ENCODE measurements at regions not wholly inside any gene's neighbourhood (a gene's known extent, or its start where the extent isn't known, plus 50 kb on each side); places are given as distances from the start of the nearest gene placed in this dataset.
"Not testable (repeated sequence)": the region's sequence is repeated elsewhere in the genome, so short reads cannot be mapped to it uniquely, and the experiment has no call there.

DNA sequence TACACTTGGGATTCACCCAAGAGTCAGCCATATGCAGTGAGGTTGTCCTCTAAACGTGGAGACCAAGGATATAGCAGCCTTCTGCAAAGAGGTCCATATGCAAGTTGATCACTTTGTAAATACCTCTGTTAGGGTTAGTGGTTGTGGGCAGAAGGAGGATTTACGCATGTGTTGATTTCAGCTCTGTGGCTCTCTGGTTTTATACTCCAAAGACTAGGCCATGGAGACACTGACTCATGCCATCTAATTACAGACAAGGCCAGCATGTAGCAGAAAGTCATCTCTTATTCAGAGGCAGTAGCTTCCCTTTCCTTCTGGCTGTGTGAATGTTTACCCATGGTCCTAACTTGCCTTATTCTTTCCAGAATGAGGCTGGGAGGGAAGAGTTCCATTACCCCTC is 140.9 kb upstream of the GOLGA6L4 start:
- DNase-seq (ENCODE audit: low spot score) = not testable (repeated sequence)

DNA sequence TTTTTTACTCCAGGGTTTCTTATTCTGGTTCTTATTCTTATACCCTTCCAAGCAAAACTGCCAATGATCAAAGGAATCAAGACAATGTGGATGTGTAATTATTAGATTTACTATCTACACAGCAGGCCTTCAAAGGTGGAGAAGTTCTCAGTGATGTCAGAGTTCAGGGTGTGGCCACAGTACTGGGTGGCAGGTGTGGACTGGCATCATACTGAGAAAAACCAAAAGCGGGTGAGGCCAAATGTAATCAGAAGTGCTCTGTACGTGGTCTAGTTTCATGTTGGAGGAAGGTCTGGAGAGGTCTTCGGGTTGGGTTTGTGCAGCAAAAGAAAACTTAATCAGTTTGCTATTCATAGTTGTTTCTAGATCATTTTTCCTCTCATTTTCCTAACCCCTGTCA is 138.5 kb upstream of the GOLGA6L4 start:
- not testable (repeated sequence) for DNase-seq (ENCODE audit: low spot score)

DNA sequence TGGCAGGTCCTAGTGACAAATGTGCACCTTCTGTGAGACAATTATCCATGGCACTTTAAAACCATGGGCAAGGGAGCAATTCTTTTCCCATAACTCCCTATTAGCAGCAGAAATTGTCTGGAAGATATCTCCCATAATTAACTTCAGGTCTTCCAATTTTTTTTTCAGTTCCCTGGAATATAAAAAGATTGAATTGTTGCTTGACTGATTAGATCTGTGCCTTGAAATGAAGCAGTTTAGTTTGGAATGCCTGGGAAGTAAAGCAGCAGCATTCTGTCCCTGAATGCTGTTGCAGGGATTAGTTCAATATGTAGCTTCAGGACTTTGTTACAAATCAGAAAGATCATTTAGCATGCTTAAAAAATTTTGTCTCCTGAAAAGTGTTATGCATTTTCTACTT is 137.0 kb upstream of the GOLGA6L4 start:
- no peak for DNase-seq (ENCODE audit: low spot score)

DNA sequence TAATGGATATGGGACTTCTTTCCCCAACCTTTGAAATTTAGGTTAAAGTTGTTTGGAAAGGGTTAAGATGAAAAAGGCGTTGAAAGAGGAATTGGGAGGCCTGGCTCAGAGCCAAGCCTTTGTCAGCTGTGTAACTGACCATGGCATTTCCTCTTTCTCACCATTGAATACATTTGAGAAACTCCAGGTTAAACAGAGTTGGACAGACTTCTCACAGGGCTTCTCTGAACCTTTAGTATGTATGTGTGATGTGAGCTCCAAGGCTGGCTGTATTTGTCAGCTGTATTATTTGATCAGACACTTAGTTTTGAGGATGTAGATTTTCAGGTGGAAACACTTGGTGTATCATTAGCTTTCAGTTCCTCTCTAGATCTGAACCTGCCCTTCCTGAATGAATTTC is 136.4 kb upstream of the GOLGA6L4 start:
- DNase-seq (ENCODE audit: low spot score) = peak; percentile 59

DNA sequence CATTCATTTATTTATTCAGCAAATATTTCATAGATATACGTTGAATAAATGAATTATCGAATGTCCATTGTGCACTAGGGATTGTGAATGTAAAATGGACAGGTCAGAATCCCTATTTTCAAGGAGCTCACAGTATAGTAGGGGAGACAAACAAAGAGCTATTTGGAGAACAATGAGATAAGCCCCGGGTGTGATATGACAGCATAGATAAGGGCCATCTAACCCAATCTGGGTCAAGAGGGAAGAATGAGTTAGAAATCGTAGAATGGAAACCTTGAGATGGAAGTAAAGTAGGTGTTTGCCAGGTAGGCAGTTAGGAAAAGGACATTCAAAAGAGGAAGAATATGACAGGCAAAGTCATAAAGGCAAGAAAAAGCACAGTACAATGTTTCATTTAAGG is 132.2 kb upstream of the GOLGA6L4 start:
- no peak for DNase-seq (ENCODE audit: low spot score)

DNA sequence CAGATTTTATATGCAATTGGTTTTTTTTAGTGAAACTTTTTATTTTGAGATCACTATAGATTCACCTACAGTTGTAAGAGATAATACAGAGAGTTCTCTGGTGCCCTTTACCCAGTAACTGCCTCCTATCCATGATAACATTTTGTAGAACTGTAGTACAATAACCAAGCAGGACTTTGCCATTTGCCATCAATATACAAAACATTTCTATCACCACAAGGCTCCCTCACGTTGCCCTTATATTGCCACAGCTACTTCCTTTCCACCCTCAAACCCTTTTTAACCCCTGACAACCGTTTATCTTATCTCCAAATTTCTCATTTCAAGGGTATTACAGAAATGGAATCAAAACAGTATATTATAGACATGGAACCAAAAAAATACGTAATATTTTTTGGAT is 130.7 kb upstream of the GOLGA6L4 start:
- no peak for DNase-seq (ENCODE audit: low spot score)

DNA sequence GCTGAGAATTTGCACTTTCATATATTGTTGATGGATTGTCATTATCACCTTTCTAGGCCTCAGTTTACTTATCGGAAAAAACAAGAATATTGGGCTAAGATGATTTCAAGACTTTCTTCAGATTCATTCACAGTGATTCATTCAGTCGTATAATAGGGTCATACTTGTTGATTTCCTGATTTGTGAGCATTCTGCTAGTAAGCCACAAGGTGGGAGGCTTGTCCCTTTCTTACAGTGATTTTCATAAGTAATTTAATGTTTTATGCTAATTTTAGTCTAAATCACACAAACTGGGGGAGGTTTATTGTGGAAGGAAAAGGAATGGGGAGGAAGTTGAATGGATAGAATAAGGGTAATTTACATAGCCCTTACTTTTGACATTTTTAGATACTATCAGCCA is 126.8 kb upstream of the GOLGA6L4 start:
- peak; percentile 28 for DNase-seq (ENCODE audit: low spot score)

DNA sequence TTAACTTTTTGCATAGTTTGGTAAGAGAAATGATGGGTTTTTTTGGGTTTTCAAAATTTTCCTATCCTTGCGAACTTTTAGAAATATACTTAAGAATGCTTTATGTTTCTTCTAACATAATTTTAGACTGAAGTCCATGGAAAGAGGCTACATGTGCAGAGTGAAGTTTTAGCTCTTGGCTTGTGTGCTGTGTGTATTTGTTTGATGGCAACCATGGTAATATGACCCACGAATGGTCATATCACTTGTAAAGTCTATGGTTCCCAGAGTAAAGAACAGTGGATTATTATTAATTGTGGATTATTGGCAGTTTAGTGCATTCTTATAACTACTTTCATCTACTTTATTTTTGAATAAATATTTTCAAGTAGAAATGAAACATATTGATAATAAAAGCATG is 124.0 kb upstream of the GOLGA6L4 start:
- DNase-seq (ENCODE audit: low spot score) = no peak

DNA sequence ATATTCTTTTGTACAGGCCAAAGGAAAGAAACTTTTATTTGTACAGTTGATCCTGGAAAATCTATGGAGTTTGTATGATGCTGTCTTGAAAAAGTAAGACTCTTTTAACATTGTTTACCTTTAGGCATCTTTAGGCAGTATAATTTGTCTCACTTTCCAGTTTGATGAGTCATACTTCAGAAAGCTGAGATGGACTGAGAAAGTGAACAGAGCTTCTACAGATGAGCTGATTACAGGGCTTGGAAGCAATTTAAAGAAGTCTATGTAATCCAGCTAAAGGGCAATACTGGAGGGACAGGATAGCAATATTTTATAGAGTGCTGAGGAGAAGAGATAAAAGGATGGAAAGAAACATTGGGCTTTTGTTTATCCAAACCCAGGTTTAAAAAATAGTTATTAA is 123.5 kb upstream of the GOLGA6L4 start:
- no peak for DNase-seq (ENCODE audit: low spot score)

DNA sequence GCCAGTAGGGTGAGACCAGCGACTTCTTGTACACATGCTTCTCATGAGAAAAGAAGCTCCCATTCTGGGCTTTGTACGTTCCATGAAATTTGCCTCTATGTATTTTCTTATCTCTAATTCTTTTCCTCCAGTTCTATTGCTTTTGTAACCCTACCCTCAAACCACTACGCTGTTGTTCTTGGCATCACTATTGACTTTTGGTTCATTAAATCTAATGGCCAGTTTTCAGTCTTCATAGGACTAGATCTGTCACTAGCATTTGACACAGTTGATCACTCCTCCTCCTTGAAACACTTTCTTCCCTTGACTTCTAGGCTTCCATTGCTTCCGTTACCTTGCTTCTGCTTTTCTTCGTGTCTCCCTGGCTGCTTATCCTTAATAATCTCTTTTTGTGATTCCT is 121.7 kb upstream of the GOLGA6L4 start:
- no peak for DNase-seq (ENCODE audit: low spot score)

DNA sequence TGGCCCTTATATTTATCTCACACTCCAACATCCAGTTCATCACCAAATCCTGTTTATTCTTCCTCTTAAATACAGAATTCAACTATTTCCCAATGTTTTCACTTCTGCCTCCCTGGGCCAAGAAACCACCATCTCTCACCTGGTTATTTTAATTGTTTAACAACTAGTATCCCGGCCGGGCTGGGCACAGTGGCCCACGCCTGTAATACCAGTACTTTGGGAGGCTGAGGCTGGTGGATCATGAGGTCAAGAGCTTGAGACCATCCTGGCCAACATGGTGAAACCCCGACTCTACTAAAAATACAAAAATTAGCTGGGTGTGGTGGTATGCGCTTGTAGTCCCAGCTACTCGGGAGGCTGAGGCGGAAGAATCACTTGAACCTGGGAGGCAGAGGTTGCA is 120.9 kb upstream of the GOLGA6L4 start:
- DNase-seq (ENCODE audit: low spot score) = not testable (repeated sequence)

DNA sequence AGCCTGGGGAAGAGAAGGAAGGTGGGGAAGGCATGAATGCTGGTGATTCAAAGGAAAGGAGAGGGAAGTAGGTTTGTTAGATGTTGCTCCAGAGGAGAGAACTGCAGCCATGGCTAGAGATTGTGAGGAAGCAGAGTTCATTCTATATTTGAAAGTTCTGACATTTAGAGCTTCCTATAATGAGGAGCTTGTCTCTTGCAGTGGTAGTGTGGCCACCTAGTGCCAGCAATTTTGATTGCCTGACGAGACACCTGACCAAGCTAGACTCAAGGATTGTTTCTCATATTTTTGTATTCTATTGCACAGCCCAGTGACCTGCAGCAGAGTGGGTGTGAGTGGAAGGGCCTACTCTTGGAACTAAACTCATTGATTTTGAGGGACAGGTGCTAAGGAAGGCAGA is 116.2 kb upstream of the GOLGA6L4 start:
- not testable (repeated sequence) for DNase-seq (ENCODE audit: low spot score)

DNA sequence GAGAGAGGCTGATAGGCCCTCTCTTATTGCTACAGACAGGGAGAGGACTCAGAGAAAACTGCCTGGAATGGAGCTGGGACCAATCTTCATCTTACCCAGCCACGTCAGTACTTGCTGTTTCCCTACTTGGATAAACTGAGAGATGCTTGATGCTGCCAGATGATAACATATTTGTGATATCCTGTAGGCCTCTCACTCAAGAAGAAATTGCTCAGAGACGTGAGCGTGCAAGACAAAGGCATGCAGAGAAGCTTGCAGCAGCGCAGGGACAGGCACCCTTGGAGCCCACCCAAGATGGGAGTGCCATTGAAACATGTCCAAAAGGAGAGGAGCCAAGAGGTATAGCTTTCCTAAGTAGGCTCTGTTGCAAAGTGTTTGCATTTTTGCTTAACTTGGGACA is 114.7 kb upstream of the GOLGA6L4 start:
- DNase-seq (ENCODE audit: low spot score) = not testable (repeated sequence)

DNA sequence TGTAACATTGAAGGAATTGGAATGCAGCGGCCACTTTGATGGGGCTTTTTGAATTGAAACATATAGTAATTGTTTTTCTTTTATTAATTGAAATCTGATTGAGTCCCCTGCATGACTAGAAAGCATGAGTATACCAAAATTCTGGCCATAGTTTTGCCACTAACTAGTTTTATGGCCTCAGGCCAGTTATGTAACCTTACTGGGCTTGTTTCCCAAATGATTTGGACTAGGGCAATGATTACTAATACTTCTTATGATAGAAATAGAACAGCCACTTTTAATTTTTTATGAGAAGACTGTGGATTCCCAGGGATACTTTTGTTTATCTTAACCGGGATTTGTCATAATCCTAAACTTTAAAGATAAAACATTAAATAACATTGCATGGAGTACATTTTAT is 106.9 kb upstream of the GOLGA6L4 start:
- DNase-seq (ENCODE audit: low spot score) = not testable (repeated sequence)

DNA sequence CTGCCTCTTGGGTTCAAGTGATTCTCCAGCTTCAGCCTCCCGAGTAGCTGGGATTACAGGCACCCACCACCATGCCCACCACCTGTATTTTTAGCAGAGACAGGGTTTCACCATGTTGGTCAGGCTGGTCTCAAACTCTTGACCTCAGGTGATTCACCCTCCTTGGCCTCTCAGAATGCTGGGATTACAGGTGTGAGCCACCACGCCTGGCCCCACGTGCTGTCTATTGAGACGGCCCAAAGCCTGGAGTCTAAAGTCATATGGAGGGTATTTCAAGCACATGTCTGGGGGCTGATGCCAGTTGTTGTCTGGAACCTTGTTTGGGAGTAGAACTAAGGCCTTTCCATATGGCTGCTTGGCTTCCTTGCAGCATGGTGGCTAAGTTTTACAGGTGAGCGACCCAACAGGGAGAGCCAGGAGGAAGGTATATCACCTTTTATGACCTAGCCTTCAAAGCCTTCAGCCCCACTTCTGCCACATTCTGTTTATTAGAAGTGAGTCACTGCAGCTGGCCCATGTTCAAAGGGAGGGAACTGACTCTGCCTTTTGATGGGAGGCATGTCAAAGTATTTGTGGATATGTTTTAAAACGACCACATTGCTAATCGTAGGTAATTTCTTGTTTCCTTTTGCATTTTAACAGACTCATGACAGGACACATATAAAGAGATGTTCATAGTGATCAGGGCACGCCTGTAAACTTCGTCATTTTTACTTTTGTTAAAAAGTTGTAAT is 105.3 kb upstream of the GOLGA6L4 start:
- not testable (repeated sequence) for DNase-seq (ENCODE audit: low spot score)

DNA sequence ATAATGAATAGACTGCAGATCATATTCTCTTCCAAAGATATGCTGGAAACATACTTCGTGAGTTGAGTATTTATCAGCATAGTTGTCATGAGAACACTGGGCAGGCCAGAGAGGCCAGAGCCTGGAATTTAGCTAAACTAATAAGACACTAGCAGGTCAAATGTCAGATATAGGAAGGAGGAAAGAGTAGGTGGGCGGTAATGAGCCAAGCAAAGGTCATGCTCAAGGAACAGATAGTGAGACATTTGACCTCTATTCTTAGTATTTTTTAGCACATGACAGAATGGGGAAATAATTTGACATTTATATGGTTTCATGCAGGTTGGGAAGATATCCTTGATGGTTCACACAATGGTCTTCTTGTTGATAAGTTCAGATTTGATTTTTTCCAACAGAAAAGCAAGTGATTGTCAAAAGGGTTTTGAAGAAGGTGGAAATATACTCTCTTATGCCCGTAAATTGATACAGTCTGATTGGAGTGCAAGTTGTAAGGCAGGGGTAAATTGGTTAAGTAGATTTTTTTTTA is 99.6 kb upstream of the GOLGA6L4 start:
- not testable (repeated sequence) for DNase-seq (ENCODE audit: low spot score)

DNA sequence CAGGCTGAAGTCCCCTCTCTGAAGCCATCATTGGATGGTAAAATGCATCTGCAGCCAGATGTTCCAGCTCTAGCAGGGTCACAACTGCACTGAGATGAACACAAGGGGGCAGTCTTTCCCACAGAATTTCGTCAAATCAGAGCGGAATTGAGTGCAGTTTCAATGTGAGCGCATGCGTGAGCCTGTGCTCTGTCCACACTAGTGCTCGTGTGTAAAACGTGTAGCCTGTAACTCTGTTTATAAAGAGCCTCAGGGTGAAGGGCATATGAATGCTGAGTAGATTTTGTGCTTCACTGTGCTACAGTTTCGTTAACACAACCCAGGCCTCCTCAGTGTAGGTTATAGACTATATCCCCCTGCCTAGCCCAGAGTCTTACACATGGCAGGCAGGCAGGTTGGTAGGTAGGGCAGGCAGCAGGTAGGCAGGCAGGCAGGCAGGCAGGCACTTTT is 92.7 kb upstream of the GOLGA6L4 start:
- peak; percentile 75 for DNase-seq (ENCODE audit: low spot score)

DNA sequence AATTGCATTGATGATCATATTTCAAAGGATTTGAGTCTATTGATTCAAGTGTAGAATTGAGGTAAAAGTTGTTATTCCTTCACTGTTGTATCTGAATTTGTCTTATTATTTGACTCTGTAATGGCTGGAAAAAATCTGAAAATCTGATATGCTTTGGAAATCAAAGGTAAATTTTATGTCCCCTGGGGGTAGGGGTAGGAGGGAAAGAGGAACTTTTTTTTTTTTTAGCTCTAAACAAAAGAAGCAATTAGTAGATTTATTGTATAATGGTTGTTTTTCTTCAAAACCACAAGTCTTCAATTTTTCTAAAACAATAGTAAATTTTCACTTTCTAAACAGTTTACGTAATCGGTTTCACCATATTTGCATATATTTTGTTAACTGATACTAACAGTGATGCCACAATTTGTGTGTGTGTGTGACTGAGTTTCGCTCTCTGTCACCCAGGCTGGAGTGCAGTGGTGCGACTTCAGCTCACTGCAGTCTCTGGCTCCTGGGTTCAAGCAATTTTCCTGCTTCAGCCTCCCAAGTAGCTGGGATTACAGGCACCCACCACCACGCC is 91.7 kb upstream of the GOLGA6L4 start:
- DNase-seq (ENCODE audit: low spot score) = no peak

DNA sequence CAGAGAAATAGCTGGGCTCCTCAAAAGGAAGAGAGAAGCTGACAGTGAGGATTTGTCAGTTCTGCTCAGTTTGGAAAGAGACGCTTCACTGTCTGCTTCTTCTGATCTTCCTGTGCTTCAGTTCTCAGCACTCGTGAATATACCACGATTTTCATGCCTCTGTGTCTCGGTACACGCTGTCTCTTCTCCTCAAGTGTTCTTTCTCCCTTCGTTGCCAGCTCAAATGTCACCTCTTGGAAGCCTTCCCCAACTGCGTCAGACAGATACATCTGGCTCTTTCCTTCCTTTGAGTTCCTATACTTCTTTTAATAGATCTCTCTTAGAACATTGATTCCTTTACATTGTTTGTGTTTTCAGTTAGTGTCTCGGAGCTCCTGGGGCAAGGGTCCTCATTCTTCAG is 90.6 kb upstream of the GOLGA6L4 start:
- not testable (repeated sequence) for DNase-seq (ENCODE audit: low spot score)

DNA sequence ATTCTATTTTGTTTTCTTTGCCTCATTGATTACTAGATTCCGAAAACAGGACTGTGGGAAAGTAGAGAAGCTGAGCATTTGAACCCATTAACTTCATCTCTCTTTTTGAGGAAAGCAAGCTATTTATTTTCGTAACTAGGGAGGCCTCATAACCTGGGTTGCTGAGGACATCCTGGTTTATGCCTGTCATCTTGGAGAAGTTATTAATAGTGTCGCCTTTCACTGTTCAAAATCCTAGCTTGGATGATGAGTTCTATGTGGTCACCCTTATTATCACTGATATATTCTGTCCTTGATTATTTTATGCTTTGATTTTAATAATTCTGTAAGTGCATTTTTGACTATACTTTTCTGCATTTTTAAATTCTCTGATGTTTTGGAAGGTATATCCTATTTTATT is 89.3 kb upstream of the GOLGA6L4 start:
- DNase-seq (ENCODE audit: low spot score) = not testable (repeated sequence)

DNA sequence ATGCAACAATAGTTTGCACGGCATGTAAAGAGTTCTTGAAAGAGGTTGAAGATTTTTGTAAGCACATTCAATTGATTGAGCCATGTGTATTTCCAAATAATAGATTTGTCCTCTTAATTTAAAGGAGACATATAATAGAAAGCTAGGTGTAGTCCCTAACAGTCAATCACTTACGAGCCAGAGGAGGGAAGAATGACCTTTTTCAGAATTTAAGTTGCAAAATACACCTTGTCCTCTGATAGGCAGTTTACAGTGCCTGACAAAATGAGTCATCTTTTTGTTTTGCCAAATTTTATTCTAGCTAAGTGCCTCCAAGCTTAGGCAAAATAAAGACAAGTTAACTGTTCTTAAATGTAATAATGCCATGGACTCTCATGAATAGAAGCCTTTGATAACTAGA is 88.3 kb upstream of the GOLGA6L4 start:
- not testable (repeated sequence) for DNase-seq (ENCODE audit: low spot score)

DNA sequence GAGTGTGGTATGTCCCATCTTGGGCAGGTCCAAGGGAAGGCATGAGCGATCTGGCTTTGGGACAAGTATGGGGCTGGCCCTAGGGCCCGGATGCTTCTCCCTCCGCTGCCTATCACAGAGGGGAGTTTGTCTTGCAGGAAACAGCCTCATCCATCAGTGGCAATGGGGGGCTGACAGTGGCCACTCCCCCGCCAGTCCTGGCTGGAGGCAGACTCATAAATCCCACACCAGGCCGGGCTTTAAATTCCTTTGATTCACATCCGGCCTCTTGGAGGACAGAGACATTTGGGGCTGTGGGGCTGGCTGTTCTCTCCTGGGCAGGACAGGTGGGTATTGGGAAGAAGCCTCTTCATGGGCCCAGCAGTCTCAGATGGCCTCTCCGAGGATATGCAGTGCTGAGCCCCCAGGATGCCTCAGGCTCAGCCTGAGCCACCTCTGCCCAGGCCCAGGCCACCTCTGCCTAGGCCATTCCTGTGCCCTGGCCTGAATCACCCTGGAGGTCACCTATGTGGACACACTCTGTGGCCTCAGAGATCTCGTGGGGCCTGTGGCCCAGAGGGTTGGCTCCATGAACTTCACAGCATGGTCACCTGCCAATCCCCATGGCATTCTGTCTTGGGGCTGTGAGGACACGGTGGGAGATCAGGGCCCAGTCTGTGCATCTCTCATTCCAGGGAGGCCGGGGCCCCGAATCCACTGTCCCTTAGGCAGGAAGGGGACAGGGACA is 84.2 kb upstream of the GOLGA6L4 start:
- DNase-seq (ENCODE audit: low spot score) = peak; percentile 54

DNA sequence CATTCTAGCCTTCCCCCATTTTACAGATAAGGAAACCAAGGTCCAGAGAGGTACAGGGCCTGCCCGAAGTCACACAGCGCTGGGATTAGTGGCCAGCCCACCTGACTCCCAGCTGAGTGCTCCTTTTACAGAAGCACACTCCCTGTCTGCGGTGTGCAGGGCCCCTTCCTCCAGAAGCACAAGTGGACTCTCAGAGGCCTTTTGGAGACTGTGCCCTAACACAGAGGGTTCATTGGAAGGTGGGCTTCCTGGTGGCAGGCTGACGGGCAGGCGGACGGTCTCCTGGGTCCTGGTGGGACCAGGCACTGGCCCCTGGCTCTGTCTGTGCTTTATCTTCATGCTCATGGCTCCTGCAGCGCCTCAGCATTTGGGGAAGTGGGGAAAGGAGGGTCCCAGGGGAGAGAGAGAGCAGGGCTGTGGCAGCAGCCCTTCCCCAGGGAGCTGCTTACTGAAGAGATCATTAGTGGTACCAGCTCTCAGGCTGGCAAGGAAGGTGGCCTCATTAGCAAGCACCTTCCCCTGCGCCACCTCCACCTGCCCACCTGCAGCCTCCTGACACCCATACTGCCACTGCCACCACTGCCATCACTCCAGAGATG is 83.1 kb upstream of the GOLGA6L4 start:
- not testable (repeated sequence) for DNase-seq (ENCODE audit: low spot score)

Measured in kidney capillary endothelial cell (primary cell).